ENCODE measurements at regions not wholly inside any gene's neighbourhood (a gene's known extent, or its start where the extent isn't known, plus 50 kb on each side); places are given as distances from the start of the nearest gene placed in this dataset.
A peak's percentile ranks its signal among the peaks of the same experiment; 100 is the strongest.

DNA sequence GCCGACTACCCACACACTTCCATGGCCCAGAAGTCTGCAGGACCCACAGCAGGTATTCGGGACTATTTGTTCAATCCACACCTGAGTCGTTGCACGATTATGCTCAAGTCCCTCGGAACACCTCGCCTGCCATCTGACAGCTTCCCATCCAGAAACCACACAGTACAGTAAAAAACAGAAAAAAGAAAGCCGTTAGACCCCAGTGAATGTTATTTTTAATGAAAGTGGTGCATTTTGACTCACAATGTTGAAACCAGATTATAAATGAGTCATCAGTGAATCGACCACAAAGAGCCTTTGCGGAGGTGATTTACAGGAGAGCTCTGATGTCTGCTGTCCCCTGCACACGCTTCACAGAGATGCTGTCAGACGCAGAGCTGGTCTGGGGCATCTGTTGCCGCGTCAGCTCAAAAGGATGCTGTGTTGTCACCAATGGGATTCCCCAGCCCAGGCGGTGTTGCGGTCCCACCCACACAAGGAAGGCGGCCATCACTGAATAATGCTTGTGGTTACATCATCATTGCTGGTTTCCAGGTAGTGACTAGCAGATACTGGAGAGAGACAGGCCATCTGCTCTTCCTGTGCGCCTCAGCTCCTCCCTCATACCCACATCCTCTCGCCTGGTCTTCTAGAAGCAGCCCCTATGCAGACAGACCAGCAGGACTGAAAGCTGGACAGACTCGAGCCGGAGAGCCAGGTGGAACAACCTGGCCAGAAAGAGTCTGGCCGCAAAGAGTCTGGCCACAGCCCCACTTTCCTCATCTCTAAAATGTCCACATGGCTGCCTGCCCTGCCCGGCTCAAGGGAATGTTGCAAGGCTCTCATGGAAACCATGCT lies 116.8 kb downstream of the TOMM20 start (continued):
- TF ChIP-seq, protein P1, sequence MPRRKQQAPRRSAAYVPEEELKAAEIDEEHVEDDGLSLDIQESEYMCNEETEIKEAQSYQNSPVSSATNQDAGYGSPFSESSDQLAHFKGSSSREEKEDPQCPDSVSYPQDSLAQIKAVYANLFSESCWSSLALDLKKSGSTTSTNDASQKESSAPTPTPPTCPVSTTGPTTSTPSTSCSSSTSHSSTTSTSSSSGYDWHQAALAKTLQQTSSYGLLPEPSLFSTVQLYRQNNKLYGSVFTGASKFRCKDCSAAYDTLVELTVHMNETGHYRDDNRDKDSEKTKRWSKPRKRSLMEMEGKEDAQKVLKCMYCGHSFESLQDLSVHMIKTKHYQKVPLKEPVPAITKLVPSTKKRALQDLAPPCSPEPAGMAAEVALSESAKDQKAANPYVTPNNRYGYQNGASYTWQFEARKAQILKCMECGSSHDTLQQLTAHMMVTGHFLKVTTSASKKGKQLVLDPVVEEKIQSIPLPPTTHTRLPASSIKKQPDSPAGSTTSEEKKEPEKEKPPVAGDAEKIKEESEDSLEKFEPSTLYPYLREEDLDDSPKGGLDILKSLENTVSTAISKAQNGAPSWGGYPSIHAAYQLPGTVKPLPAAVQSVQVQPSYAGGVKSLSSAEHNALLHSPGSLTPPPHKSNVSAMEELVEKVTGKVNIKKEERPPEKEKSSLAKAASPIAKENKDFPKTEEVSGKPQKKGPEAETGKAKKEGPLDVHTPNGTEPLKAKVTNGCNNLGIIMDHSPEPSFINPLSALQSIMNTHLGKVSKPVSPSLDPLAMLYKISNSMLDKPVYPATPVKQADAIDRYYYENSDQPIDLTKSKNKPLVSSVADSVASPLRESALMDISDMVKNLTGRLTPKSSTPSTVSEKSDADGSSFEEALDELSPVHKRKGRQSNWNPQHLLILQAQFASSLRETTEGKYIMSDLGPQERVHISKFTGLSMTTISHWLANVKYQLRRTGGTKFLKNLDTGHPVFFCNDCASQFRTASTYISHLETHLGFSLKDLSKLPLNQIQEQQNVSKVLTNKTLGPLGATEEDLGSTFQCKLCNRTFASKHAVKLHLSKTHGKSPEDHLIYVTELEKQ (CRISPR knock-in tag; IDR thresholded peaks at IDR 0.05) = no peak
- TF ChIP-seq TCFL5 (CRISPR knock-in tag; conservative IDR thresholded peaks at IDR 0.05) (no peak), ZNF175 (CRISPR knock-in tag; IDR thresholded peaks at IDR 0.05; ENCODE audit: low read depth) (peak; percentile 66; the same call in 1 of the 2 replicates), MTA1 (IDR thresholded peaks at IDR 0.05; ENCODE audit: borderline replicate concordance) (no peak), MCM2 (IDR thresholded peaks at IDR 0.05; ENCODE audit: low read depth) (no peak), MYC (IDR thresholded peaks at IDR 0.05; ENCODE audit: low read depth, low read length) (peak; percentile 64), MYC (CRISPR knock-in tag; IDR thresholded peaks at IDR 0.05; ENCODE audit: borderline replicate concordance, low read depth) (no peak), HMG20A (CRISPR knock-in tag; conservative IDR thresholded peaks at IDR 0.05) (no peak), GTF2A2 (tag; IDR thresholded peaks at IDR 0.05) (no peak), GATAD2A (IDR thresholded peaks at IDR 0.05) (no peak), PHB2 (IDR thresholded peaks at IDR 0.05; ENCODE audit: low read depth) (no peak)
- TF ChIP-seq, protein P2, sequence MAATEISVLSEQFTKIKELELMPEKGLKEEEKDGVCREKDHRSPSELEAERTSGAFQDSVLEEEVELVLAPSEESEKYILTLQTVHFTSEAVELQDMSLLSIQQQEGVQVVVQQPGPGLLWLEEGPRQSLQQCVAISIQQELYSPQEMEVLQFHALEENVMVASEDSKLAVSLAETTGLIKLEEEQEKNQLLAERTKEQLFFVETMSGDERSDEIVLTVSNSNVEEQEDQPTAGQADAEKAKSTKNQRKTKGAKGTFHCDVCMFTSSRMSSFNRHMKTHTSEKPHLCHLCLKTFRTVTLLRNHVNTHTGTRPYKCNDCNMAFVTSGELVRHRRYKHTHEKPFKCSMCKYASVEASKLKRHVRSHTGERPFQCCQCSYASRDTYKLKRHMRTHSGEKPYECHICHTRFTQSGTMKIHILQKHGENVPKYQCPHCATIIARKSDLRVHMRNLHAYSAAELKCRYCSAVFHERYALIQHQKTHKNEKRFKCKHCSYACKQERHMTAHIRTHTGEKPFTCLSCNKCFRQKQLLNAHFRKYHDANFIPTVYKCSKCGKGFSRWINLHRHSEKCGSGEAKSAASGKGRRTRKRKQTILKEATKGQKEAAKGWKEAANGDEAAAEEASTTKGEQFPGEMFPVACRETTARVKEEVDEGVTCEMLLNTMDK (IDR thresholded peaks at IDR 0.05; ENCODE audit: borderline replicate concordance, insufficient read depth, low read depth, low read length, poor library complexity, severe bottlenecking) = no peak
- TF ChIP-seq, protein P3, sequence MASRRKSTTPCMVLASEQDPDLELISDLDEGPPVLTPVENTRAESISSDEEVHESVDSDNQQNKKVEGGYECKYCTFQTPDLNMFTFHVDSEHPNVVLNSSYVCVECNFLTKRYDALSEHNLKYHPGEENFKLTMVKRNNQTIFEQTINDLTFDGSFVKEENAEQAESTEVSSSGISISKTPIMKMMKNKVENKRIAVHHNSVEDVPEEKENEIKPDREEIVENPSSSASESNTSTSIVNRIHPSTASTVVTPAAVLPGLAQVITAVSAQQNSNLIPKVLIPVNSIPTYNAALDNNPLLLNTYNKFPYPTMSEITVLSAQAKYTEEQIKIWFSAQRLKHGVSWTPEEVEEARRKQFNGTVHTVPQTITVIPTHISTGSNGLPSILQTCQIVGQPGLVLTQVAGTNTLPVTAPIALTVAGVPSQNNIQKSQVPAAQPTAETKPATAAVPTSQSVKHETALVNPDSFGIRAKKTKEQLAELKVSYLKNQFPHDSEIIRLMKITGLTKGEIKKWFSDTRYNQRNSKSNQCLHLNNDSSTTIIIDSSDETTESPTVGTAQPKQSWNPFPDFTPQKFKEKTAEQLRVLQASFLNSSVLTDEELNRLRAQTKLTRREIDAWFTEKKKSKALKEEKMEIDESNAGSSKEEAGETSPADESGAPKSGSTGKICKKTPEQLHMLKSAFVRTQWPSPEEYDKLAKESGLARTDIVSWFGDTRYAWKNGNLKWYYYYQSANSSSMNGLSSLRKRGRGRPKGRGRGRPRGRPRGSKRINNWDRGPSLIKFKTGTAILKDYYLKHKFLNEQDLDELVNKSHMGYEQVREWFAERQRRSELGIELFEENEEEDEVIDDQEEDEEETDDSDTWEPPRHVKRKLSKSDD (conservative IDR thresholded peaks at IDR 0.05; ENCODE audit: low read length) = no peak
- TF ChIP-seq, protein P4, sequence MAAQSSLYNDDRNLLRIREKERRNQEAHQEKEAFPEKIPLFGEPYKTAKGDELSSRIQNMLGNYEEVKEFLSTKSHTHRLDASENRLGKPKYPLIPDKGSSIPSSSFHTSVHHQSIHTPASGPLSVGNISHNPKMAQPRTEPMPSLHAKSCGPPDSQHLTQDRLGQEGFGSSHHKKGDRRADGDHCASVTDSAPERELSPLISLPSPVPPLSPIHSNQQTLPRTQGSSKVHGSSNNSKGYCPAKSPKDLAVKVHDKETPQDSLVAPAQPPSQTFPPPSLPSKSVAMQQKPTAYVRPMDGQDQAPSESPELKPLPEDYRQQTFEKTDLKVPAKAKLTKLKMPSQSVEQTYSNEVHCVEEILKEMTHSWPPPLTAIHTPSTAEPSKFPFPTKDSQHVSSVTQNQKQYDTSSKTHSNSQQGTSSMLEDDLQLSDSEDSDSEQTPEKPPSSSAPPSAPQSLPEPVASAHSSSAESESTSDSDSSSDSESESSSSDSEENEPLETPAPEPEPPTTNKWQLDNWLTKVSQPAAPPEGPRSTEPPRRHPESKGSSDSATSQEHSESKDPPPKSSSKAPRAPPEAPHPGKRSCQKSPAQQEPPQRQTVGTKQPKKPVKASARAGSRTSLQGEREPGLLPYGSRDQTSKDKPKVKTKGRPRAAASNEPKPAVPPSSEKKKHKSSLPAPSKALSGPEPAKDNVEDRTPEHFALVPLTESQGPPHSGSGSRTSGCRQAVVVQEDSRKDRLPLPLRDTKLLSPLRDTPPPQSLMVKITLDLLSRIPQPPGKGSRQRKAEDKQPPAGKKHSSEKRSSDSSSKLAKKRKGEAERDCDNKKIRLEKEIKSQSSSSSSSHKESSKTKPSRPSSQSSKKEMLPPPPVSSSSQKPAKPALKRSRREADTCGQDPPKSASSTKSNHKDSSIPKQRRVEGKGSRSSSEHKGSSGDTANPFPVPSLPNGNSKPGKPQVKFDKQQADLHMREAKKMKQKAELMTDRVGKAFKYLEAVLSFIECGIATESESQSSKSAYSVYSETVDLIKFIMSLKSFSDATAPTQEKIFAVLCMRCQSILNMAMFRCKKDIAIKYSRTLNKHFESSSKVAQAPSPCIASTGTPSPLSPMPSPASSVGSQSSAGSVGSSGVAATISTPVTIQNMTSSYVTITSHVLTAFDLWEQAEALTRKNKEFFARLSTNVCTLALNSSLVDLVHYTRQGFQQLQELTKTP (IDR thresholded peaks at IDR 0.05; ENCODE audit: low read depth in 1 of 2, partially characterized antibody in 2 of 2) = no peak

Measured in K562 (cell line).